ENCODE measurements at regions not wholly inside any gene's neighbourhood (a gene's known extent, or its start where the extent isn't known, plus 50 kb on each side); places are given as distances from the start of the nearest gene placed in this dataset.
A peak's percentile ranks its signal among the peaks of the same experiment; 100 is the strongest.
"Not testable (repeated sequence)": the region's sequence is repeated elsewhere in the genome, so short reads cannot be mapped to it uniquely, and the experiment has no call there.

DNA sequence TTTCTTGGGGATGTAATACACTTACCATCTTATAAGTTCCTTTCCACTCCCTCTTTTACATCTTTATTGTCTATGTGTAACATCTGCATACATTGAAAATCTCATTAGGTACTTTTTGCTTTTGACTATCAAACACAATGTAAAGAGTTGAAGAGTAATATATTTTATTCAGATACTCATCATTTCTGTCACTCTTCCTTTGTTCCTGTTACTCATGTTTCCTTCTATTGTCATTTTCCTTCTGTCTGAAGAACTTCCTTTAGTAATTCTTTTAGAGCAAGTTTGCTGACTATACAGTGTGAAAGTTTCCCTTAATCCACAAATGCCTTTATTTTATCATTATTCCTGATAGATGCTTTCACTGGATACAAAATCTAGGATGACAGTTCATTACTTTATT is 339.8 kb downstream of the SOX4 start:
- ATAC-seq (replicated peaks in 1 of 2): no peak
- no peak overlapping the region for H3K4me3 Mint-ChIP-seq
- no peak overlapping the region for H3K27ac Mint-ChIP-seq
- no peaks in the 10 kb centered on the region for H3K4me1 Mint-ChIP-seq (ENCODE audit: low read depth)
- peaks cover 2 to 12% of the 10 kb centered on the region in 2 donors for H3K36me3 Mint-ChIP-seq (ENCODE audit: insufficient read depth in 2 of 2)
- peaks cover 0 to 3% of the 10 kb centered on the region in 2 donors for H3K9me3 Mint-ChIP-seq
- H3K27me3 Mint-ChIP-seq (ENCODE audit: low read depth): no peaks in the 10 kb centered on the region
- DNase-seq: no peak

- H3K4me3 Mint-ChIP-seq: no peak overlapping the region
- ATAC-seq (replicated peaks in 1 of 2): no peak
- DNase-seq: no peak
- H3K36me3 Mint-ChIP-seq (ENCODE audit: insufficient read depth in 2 of 2): peaks cover 2 to 12% of the 10 kb centered on the region in 2 donors
- H3K27me3 Mint-ChIP-seq (ENCODE audit: low read depth): no peaks in the 10 kb centered on the region
- peaks cover 0 to 3% of the 10 kb centered on the region in 2 donors for H3K9me3 Mint-ChIP-seq
- H3K4me1 Mint-ChIP-seq (ENCODE audit: low read depth): no peaks in the 10 kb centered on the region
- H3K27ac Mint-ChIP-seq: no peak overlapping the region
These were observed 341.6 kb downstream of the SOX4 start for GRCh38 chr6:21935142-21935541.

DNA sequence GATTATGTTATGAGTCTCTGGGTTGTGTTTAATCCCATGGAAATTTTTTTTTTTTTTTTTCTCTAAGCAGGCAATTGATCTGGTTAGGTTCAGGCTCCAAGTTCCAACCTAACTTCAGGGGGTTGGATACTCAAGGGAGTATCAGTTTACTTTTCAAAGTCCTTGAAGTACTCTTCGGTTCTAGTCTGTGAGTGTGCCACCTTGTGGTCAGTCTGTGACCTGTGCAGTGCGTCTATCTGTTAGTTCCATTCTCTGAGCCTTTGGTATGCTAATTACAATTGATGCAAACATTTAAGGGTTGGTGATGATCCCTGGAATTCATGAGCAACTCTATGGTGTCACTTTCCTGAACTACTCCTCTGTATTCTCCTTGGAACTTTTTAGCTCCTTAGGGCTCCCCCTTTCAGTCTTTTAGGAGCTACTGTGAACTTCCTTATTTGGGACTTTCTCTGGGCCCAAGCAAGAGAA is 342.0 kb downstream of the SOX4 start:
- ATAC-seq (replicated peaks in 1 of 2): no peak
- no peak overlapping the region for H3K27ac Mint-ChIP-seq
- no peak overlapping the region for H3K4me3 Mint-ChIP-seq
- H3K36me3 Mint-ChIP-seq (ENCODE audit: insufficient read depth in 2 of 2): peaks cover 2 to 12% of the 10 kb centered on the region in 2 donors
- DNase-seq: peak; percentile 15 to 31
- H3K9me3 Mint-ChIP-seq: peaks cover 0 to 3% of the 10 kb centered on the region in 2 donors
- H3K27me3 Mint-ChIP-seq (ENCODE audit: low read depth): no peaks in the 10 kb centered on the region
- no peaks in the 10 kb centered on the region for H3K4me1 Mint-ChIP-seq (ENCODE audit: low read depth)

- no peak for ATAC-seq (replicated peaks in 1 of 2)
- no peak overlapping the region for H3K27ac Mint-ChIP-seq
These were observed 343.9 kb downstream of the SOX4 start for GRCh38 chr6:21937466-21937865.

GRCh38 chr6:21939066-21939465 is 345.5 kb downstream of the SOX4 start:
- DNase-seq; H3K4me3 Mint-ChIP-seq; H3K27ac Mint-ChIP-seq; H3K9me3 Mint-ChIP-seq; ATAC-seq (replicated peaks in 1 of 2); H3K4me1 Mint-ChIP-seq (ENCODE audit: low read depth); H3K36me3 Mint-ChIP-seq (ENCODE audit: insufficient read depth in 2 of 2); H3K27me3 Mint-ChIP-seq (ENCODE audit: low read depth): not testable (repeated sequence)

More at GRCh38 chr6:21937466-21937865, 343.9 kb downstream of the SOX4 start:
- peaks cover 0 to 2% of the 10 kb centered on the region in 2 donors for H3K9me3 Mint-ChIP-seq
- no peaks in the 10 kb centered on the region for H3K4me1 Mint-ChIP-seq (ENCODE audit: low read depth)
- DNase-seq: no peak
- H3K4me3 Mint-ChIP-seq: no peak overlapping the region
- peaks cover 2 to 12% of the 10 kb centered on the region in 2 donors for H3K36me3 Mint-ChIP-seq (ENCODE audit: insufficient read depth in 2 of 2)
- H3K27me3 Mint-ChIP-seq (ENCODE audit: low read depth): no peaks in the 10 kb centered on the region

DNA sequence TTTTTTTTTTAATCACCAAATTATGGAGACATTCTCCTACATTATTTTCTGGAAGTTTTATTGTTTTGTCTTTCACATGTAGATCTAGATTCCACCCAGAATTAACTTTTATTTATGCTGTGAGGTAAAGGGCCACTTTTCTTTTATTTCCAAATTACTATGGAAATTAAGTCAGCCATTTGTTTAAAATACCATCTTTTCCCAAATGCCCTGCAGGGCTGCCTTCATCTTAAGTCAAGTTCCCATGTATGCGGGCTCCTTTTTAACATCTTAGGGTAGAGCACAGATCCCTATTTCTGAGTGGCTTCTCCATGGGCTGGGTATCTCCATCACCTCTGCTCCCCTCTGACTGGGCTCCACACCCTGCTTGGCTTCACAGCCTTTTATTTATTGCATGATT is 348.4 kb downstream of the SOX4 start:
- H3K4me3 Mint-ChIP-seq: no peak overlapping the region
- no peak for DNase-seq
- H3K27ac Mint-ChIP-seq: no peak overlapping the region
- H3K36me3 Mint-ChIP-seq (ENCODE audit: insufficient read depth in 2 of 2): no peaks in the 10 kb centered on the region
- no peaks in the 10 kb centered on the region for H3K4me1 Mint-ChIP-seq (ENCODE audit: low read depth)
- ATAC-seq (replicated peaks in 1 of 2): no peak
- no peaks in the 10 kb centered on the region for H3K9me3 Mint-ChIP-seq
- H3K27me3 Mint-ChIP-seq (ENCODE audit: low read depth): peaks cover 12% of the 10 kb centered on the region

- Mint-ChIP-seq H3K36me3 (ENCODE audit: insufficient read depth in 2 of 2) (no peaks in the 10 kb centered on the region), H3K4me3 (no peak overlapping the region), H3K4me1 (ENCODE audit: low read depth) (no peaks in the 10 kb centered on the region), H3K27me3 (ENCODE audit: low read depth) (peaks cover 14% of the 10 kb centered on the region), H3K9me3 (no peaks in the 10 kb centered on the region), H3K27ac (no peak overlapping the region)
- no peak for ATAC-seq (replicated peaks in 1 of 2)
- no peak for DNase-seq
These were observed 349.3 kb downstream of the SOX4 start for GRCh38 chr6:21942897-21943296.

GRCh38 chr6:21946298-21946783 is 350.5 kb downstream of the PRL start:
- ATAC-seq (replicated peaks in 1 of 2) (no peak), DNase-seq (no peak)
- H3K27me3 Mint-ChIP-seq (ENCODE audit: low read depth): peaks cover 14% of the 10 kb centered on the region
- no peaks in the 10 kb centered on the region for H3K36me3 Mint-ChIP-seq (ENCODE audit: insufficient read depth in 2 of 2)
- no peak overlapping the region for H3K4me3 Mint-ChIP-seq
- H3K4me1 Mint-ChIP-seq (ENCODE audit: low read depth): peaks cover 11% of the 10 kb centered on the region
- no peaks in the 10 kb centered on the region for H3K9me3 Mint-ChIP-seq
- no peak overlapping the region for H3K27ac Mint-ChIP-seq

- DNase-seq; ATAC-seq (replicated peaks in 1 of 2): not testable (repeated sequence)
These were observed 349.6 kb downstream of the PRL start for GRCh38 chr6:21947227-21947626.

DNA sequence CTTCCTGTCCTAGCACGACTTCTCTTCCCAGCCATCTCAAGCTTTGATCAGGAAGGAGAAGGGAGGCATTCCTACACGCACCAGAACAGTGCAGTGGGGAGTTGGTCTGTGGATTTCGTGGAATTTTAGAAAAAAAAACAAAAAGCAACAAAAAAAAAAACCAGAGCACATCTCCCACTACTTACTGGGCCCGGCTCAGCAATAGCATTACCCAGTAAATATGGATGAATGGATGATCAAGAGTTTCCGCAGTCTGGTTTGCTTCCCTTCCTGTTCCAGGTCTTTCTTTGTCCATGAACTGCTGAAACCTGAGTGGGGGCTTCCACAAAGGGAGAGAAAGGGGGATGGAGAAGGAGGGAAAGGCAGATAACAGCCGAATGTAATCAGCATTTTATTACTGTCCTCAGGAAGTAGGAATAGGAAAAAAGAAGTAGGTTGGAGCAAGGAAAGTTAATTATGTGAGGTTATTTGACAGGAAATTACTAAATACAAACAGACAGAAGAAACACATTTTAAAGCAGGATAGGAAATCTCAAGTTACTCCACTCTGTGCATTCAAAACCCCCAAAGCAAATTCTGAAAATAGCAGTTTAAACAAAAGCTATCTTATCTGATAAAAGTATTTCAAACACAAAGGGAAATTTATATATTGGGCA is 349.0 kb downstream of the PRL start:
- DNase-seq (no peak), ATAC-seq (replicated peaks in 1 of 2) (no peak)
- Mint-ChIP-seq H3K4me1 (ENCODE audit: low read depth) (peaks cover 18% of the 10 kb centered on the region), H3K36me3 (ENCODE audit: insufficient read depth in 2 of 2) (no peaks in the 10 kb centered on the region), H3K9me3 (no peaks in the 10 kb centered on the region), H3K27me3 (ENCODE audit: low read depth) (peaks cover 19% of the 10 kb centered on the region), H3K4me3 (no peak overlapping the region), H3K27ac (no peak overlapping the region)

More at GRCh38 chr6:21947227-21947626, 349.6 kb downstream of the PRL start:
- H3K27ac Mint-ChIP-seq; H3K4me3 Mint-ChIP-seq; H3K9me3 Mint-ChIP-seq; H3K36me3 Mint-ChIP-seq (ENCODE audit: insufficient read depth in 2 of 2): not testable (repeated sequence)
- H3K4me1 Mint-ChIP-seq (ENCODE audit: low read depth): peaks cover 18% of the 10 kb centered on the region
- peaks cover 21% of the 10 kb centered on the region for H3K27me3 Mint-ChIP-seq (ENCODE audit: low read depth)

DNA sequence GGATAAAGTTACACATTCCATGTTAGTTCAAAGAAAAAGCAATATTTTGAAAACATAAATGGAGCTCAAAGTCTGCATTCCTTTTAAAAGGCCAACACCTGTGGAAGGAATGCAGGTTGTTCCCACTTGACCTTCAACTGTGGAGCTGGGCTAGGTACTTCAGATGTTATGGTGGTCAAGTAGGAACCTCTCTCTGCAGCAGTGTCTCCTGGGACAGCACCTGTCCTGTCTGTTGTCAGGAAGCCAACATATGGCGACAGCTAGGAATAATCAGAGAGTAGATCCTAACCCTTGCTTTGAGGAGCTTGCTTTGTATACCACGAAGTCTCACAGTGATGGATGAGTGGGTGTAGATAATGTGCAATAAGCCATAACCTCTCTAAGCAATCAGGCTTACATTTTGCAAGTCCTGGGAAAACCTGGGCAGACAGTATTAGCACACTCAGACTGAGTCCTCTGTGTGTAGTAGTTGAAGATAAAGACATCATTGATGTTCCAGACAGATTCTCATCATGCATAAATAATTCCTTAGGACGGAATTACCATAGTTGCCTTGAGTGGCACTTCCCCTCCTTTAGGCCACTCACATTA is 347.5 kb downstream of the PRL start:
- Mint-ChIP-seq H3K27me3 (ENCODE audit: low read depth) (peaks cover 17% of the 10 kb centered on the region), H3K9me3 (no peaks in the 10 kb centered on the region), H3K4me3 (no peak overlapping the region), H3K4me1 (ENCODE audit: low read depth) (peaks cover 18% of the 10 kb centered on the region), H3K27ac (no peak overlapping the region), H3K36me3 (ENCODE audit: insufficient read depth in 2 of 2) (no peaks in the 10 kb centered on the region)
- no peak for DNase-seq
- no peak for ATAC-seq (replicated peaks in 1 of 2)

DNA sequence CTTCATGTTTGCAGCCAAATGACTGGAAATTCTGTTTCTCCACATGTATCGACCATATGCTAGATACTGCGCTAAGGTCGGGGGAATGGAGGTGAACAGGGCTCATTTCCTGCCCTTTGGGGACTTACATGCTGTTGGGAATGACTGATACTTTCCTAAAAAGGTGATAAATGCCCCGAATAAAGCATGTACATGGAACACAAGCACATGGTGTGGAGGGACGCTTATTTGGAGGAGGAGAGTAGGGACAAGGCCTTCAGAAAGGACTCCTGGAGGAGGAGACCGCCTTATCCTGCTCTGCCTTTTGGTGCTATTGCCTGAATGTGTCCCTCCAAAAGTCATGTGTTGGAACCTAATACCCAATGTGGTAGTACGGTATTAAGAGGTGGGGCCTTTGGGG is 344.5 kb downstream of the PRL start:
- ATAC-seq (replicated peaks in 1 of 2): no peak
- Mint-ChIP-seq H3K9me3 (no peaks in the 10 kb centered on the region), H3K27ac (no peak overlapping the region), H3K4me1 (ENCODE audit: low read depth) (peaks cover 18% of the 10 kb centered on the region), H3K27me3 (ENCODE audit: low read depth) (peaks cover 7% of the 10 kb centered on the region), H3K4me3 (no peak overlapping the region), H3K36me3 (ENCODE audit: insufficient read depth in 2 of 2) (no peaks in the 10 kb centered on the region)
- no peak for DNase-seq

GRCh38 chr6:21953831-21954801 is 342.7 kb downstream of the PRL start:
- H3K4me3 Mint-ChIP-seq: no peak overlapping the region
- ATAC-seq (replicated peaks in 1 of 2) (peak; percentile 24 to 30), DNase-seq (no peak)
- H3K27me3 Mint-ChIP-seq (ENCODE audit: low read depth): peaks cover 7% of the 10 kb centered on the region
- H3K27ac Mint-ChIP-seq: no peak overlapping the region
- peaks cover 18% of the 10 kb centered on the region for H3K4me1 Mint-ChIP-seq (ENCODE audit: low read depth)
- no peaks in the 10 kb centered on the region for H3K36me3 Mint-ChIP-seq (ENCODE audit: insufficient read depth in 2 of 2)
- no peaks in the 10 kb centered on the region for H3K9me3 Mint-ChIP-seq
